A549 (cell line): ENCODE measurements at regions not wholly inside any gene's neighbourhood (a gene's known extent, or its start where the extent isn't known, plus 50 kb on each side); places are given as distances from the start of the nearest gene placed in this dataset.
A peak's percentile ranks its signal among the peaks of the same experiment; 100 is the strongest.

Source experiments
- ATAC-seq, 2 experiments: fragments of 200-7000 bp in 1 of 2; fragments of >200 bp in 1 of 2; cut with Nextera tagmentation in 1 of 2; cut with Tn5 transposase in 1 of 2; 3 replicates each; pipeline versions ENCODE4 v1.8.0 to v1.9.1; 2018 to 2020; ENCODE audit warnings: mild to moderate bottlenecking in 1 of 2, moderate library complexity in 1 of 2
- CTCF ChIA-PET: fragments of 300-600 bp; sonication (Branson Sonifier 250); formaldehyde crosslinking; extraction: SDS; loops from one replicate; lab custom pipeline; 2021; ENCODE audit warnings: antibody characterized with exemption, inconsistent platforms; lab: Yijun Ruan, JAX
- POLR2A ChIA-PET: fragments of 350-600 bp; formaldehyde crosslinking; extraction: SDS; loops from one replicate; lab custom pipeline; 2021; ENCODE audit warnings: antibody characterized with exemption, inconsistent platforms; lab: Yijun Ruan, JAX
- DNase-seq, 2 experiments: peaks; one replicate each; pipeline versions ENCODE4 v3.0.0 to v3.0.0-alpha.2; 2011 to 2016; ENCODE audit warnings: low read depth in 1 of 2, low spot score in 1 of 2
- FAIRE-seq: peaks from 2 replicates; lab custom pipeline; 2011; peaks lifted over from hg19 to GRCh38; lab: Jason Lieb, UNC
- H3K27ac ChIP-seq, 2 experiments: fragments of >200 bp; sonication (Bioruptor Twin); formaldehyde crosslinking; 3 replicates each; pipeline ENCODE4 v1.5.1; 2016 to 2017
- H3K4me1 ChIP-seq: fragments of >200 bp; sonication (Bioruptor Twin); formaldehyde crosslinking; 3 replicates; pipeline ENCODE4 v1.6.1; 2016
- H3K4me2 ChIP-seq: fragments of >200 bp; sonication (Bioruptor Twin); formaldehyde crosslinking; 3 replicates; pipeline ENCODE4 v1.6.1; 2016
- H3K4me3 ChIP-seq: fragments of >200 bp; sonication (Bioruptor Twin); formaldehyde crosslinking; 3 replicates; pipeline ENCODE4 v1.5.1; 2016
- H3K9me3 ChIP-seq: fragments of >200 bp; sonication (Bioruptor Twin); formaldehyde crosslinking; 3 replicates; pipeline ENCODE4 v1.6.1; 2016
- CEBPB ChIP-seq, 2 experiments: fragments of >200 bp in 1 of 2; sonication (Bioruptor Twin) in 1 of 2; formaldehyde crosslinking in 1 of 2; IDR thresholded peaks; 2 replicates each; pipeline ENCODE4 v1.6.1; 2012 to 2016
- FOSL2 ChIP-seq, 2 experiments: fragments of 450-650 bp in 1 of 2; fragments of >200 bp in 1 of 2; sonication (Bioruptor Twin) in 1 of 2; formaldehyde crosslinking; IDR thresholded peaks; 2 replicates each; pipeline versions ENCODE4 v1.5.0 to v1.6.1; 2016 to 2020; ENCODE audit warnings: mild to moderate bottlenecking in 1 of 2, moderate library complexity in 1 of 2
- HDAC2 ChIP-seq: fragments of 200-600 bp; sonication (generic); IDR thresholded peaks from 2 replicates; pipeline ENCODE4 v1.6.1; 2016
- HMGXB4 ChIP-seq: fragments of 250-450 bp; sonication (Bioruptor Pico); IDR thresholded peaks from 2 replicates; pipeline ENCODE4 v1.5.0; 2021; ENCODE audit warnings: mild to moderate bottlenecking, moderate library complexity, borderline replicate concordance
- HOXA7 ChIP-seq: fragments of 250-450 bp; sonication (Bioruptor Pico); IDR thresholded peaks from 2 replicates; pipeline ENCODE4 v1.5.0; 2020; ENCODE audit warnings: mild to moderate bottlenecking, moderate library complexity
- JUNB ChIP-seq: fragments of >200 bp; sonication (Bioruptor Twin); formaldehyde crosslinking; IDR thresholded peaks from 2 replicates; pipeline ENCODE4 v1.6.1; 2016
- KDM1A ChIP-seq: fragments of 200-600 bp; sonication (generic); IDR thresholded peaks from 2 replicates; pipeline ENCODE4 v1.6.1; 2016; ENCODE audit warnings: low read depth, mild to moderate bottlenecking
- MAFK ChIP-seq: fragments of 450-650 bp; IDR thresholded peaks from 2 replicates; pipeline ENCODE4 v1.6.1; 2014; ENCODE audit not compliant: partially characterized antibody
- MAX ChIP-seq: IDR thresholded peaks from 2 replicates; pipeline ENCODE4 v1.6.1; 2012
- MAZ ChIP-seq: fragments of 150-350 bp; IDR thresholded peaks from 2 replicates; pipeline ENCODE4 v1.6.1; 2014; ENCODE audit warnings: antibody characterized with exemption, low read depth, low read length, borderline replicate concordance
- POLR2A ChIP-seq: IDR thresholded peaks from 2 replicates; pipeline ENCODE4 v1.6.1; 2012; ENCODE audit warnings: mild to moderate bottlenecking, low read length
- POLR2AphosphoS2 ChIP-seq: conservative IDR thresholded peaks from 2 replicates; pipeline ENCODE4 v1.6.1; 2012; ENCODE audit warnings: low read length, improper control_type of control experiment, inconsistent platforms
- REST ChIP-seq: fragments of 200-600 bp; sonication (generic); IDR thresholded peaks from 2 replicates; pipeline ENCODE4 v1.6.1; 2016; ENCODE audit warnings: antibody characterized with exemption, mild to moderate bottlenecking, moderate library complexity
- TFCP2L1 ChIP-seq: fragments of 250-450 bp; sonication (Bioruptor Pico); IDR thresholded peaks from 2 replicates; pipeline ENCODE4 v1.5.0; 2021; ENCODE audit warnings: mild to moderate bottlenecking
- ZFP36 ChIP-seq: fragments of 450-650 bp; IDR thresholded peaks from 2 replicates; pipeline ENCODE4 v1.6.1; 2014; ENCODE audit warnings: borderline replicate concordance; ENCODE audit not compliant: partially characterized antibody
- ZNF302 ChIP-seq: fragments of 250-450 bp; sonication (Bioruptor Pico); IDR thresholded peaks from 2 replicates; pipeline ENCODE4 v1.9.0; 2021; ENCODE audit warnings: inconsistent platforms, mild to moderate bottlenecking, moderate library complexity
- ZSCAN20 ChIP-seq: fragments of 250-450 bp; sonication (Bioruptor Pico); IDR thresholded peaks from 2 replicates; pipeline ENCODE4 v1.8.0; 2022; ENCODE audit warnings: mild to moderate bottlenecking, moderate library complexity
- WGBS: methylation state at CpG from one replicate; pipeline ENCODE4 v1.1.6; 2017; ENCODE audit errors: missing lambda C conversion rate; 5-methylcytosine and 5-hydroxymethylcytosine counted together

- POLR2A ChIA-PET: no interaction called here
- no peak for ATAC-seq
- no peak overlapping the region for H3K27ac ChIP-seq
- no peaks in the 10 kb centered on the region for H3K9me3 ChIP-seq
- DNase-seq: no peak
- no peaks in the 10 kb centered on the region for H3K4me1 ChIP-seq
- no peak overlapping the region for H3K4me3 ChIP-seq
- no peak overlapping the region for H3K4me2 ChIP-seq
- FAIRE-seq: no peak
- WGBS: 92% methylated on average over 14 of the region's 31 CpGs
- CTCF ChIA-PET: interaction anchor here (0.5 to 0.6 kb wide), 2 partner anchors 190 to 1564 kb away, joined by 3 read pairs; no protein-coding TSS in a partner anchor
- TF ChIP-seq MAX (no peak), HDAC2 (no peak), JUNB (no peak), ZNF302 (no peak), KDM1A (no peak), POLR2AphosphoS2 (no peak), TFCP2L1 (no peak), ZFP36 (no peak), HOXA7 (no peak), FOSL2 (IDR thresholded peaks at IDR 0.05) (no peak), FOSL2 (CRISPR knock-in tag; IDR thresholded peaks at IDR 0.05) (no peak), ZSCAN20 (no peak), POLR2A (no peak), MAZ (no peak)
These were observed 1327.0 kb downstream of the BRD1 start for GRCh38 chr22:48500471-48501230.

- POLR2A ChIA-PET: no interaction called here
- CTCF ChIA-PET: interaction anchor here (0.5 to 0.6 kb wide), 2 partner anchors 189 to 1563 kb away, joined by 3 read pairs; no protein-coding TSS in a partner anchor
- no peaks in the 10 kb centered on the region for H3K9me3 ChIP-seq
- peak; percentile 77 for TF ChIP-seq MAFK
- TF ChIP-seq REST: no peak
- no peak for TF ChIP-seq HMGXB4 (CRISPR knock-in tag)
- no peak for TF ChIP-seq CEBPB (IDR thresholded peaks at IDR 0.05)
- H3K4me2 ChIP-seq: no peak overlapping the region
- 93% methylated on average over 26 of the region's 26 CpGs for WGBS
- H3K27ac ChIP-seq: no peak overlapping the region
- ATAC-seq: no peak
- no peak for FAIRE-seq
- no peaks in the 10 kb centered on the region for H3K4me1 ChIP-seq
- no peak for DNase-seq
- H3K4me3 ChIP-seq: no peak overlapping the region
These were observed 1327.9 kb downstream of the BRD1 start for GRCh38 chr22:48499456-48500425.
